Retina (tissue), 1 donor: ENCODE measurements at regions not wholly inside any gene's neighbourhood (a gene's known extent, or its start where the extent isn't known, plus 50 kb on each side); places are given as distances from the start of the nearest gene placed in this dataset.
"Not testable (repeated sequence)": the region's sequence is repeated elsewhere in the genome, so short reads cannot be mapped to it uniquely, and the experiment has no call there.

Source experiments
- DNase-seq: peaks from one replicate; pipeline ENCODE4 v3.0.0-alpha.2; 2016

DNA sequence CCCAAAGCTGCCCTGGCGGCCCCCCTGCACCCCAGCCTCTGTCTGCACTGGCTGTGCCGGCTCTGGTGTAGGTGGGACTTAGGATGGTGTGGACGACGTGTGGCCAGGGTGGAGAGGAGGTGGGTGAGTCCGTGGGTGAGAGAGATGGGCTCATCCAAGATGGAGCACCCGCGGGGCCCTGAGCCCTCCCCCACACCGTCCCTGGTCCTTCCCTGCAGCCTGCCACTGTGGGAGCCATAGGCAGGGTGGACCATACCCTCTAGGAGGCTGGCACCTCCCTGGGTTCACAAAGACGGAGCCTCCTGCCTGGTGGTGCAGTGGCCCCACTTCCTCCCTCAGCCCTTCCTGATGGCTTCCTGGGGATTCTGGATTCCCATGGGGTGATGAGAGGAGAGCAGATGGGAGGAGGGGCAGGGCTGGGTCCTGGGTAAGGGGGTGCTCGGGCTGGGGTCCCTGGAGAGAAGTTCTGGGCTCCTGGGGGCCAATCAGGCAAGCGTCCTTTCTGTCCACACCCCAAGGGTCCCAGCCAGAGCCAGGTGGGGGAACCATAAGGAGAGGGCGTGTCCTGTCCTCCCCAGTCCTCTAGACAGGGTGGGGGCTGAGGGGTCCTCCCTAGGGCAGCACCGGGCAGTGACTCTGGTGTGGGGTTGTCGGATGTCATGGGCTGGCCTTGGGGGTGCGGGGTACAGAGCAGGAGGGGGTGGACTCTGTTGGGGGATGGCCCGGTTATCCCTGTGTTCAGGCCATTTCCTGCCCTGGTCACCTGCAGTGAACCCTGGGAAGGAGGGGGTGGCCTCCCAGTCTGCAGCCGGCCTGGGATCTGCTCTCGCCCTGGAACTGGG lies 384.8 kb downstream of the TMEM121 start:
- no peak for DNase-seq

DNA sequence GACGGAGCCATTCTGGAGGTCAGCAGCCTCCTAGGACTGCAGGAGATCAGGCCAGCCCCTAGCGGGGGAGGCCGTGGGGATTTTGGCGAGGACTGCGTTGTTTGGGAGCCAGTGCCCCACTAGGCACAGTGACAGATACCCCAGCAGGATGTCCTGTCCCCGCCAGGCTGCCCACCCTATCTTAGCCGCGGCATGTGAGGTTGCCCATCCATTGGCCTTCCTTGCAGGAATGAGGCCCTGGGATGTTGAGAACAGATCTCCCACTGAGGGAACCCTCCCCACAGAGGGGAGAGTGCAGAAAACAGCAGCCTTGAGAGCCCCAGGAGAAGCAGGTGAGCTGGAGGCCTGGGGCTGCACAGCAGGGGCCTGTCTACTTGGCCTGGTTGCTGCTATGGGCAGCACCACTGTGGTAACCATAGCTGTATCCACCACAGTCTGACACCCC lies 385.5 kb downstream of the TMEM121 start:
- DNase-seq, result not testable (repeated sequence)

DNA sequence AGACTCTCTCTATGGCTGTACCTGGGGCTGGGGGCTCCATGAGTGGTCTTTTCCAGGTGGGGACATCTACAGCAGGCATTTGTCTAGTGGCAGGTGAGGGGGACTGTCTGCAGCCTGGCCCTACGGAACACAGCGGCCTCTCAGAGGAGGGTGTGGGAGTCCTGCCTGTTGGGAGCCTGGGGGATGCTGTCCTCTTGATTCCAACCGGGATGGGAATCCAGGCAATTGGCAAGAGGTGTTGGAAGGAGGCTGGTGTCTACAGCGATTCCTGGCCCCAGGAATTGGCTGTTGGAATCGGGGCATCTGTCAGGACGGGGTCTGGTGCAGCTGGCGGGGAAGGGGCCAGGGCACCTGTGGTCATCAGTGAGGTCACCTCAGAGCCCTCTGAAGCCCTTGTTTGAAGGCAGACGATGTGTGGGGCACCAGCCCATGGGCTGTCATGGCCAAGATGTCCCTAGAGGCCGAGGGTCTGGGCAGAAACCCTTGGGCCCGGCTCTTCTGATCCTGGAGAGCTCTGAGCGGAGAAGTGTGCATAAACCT lies 386.3 kb downstream of the TMEM121 start:
- no peak for DNase-seq

DNA sequence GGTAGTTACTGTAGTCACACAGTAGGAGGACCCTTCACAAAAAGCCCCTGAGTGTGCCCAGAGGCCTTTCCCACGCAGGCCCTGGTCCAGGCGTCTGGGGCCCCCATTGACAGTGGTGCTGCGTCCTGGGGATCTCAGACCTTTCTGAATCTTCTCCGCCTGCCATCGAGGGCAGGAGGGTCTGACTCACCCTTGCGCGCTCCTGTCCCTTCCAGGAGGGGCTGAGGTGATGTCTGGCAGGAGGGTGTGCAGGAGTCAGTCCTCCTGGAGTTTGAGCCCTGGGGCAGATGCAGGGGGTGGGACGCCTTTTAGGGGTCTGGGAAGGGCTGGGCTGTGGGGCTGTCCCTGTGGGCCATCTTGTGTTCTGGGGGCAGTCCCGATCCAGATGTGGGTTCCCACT lies 386.8 kb downstream of the TMEM121 start:
- DNase-seq, result no peak

DNA sequence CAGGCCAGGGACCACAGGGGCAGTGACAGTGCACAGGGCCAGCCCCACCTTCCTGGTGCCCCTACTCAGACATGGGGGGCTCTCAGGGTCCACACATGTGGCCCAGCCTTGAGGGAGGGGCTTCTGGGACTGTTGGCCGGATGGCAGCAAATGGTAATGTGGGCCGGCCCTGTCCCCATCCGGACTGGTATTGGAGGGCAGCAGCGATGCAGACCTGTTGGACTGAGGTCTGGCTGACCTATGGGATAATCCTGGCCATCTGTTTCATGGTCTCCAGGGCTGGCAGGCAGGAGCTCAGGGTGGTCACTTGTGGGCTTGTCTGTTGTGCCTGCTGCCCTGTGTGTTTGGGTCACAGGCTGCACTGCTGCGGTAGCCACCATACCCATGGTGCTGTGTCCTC lies 387.5 kb downstream of the TMEM121 start:
- DNase-seq, result no peak

DNA sequence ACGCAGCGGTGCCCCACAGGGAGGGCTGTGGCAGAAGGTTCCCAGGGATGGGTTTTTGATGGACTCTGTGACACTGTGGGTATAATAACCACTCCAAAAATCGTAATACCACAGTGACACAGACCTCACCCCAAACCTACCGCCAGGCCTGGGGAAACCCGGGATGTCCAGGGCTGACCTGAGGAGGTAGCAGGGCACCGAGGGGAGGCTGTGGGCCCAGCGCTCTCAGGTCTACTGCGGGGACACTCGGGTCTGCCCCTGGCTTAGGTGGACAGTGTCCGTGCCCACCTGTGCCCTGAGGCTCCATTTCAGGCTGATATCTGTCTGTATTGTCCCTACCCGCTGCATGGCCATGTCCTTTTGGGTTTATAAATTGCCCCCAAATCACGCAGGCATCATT lies 387.9 kb downstream of the TMEM121 start:
- DNase-seq, result not testable (repeated sequence)

DNA sequence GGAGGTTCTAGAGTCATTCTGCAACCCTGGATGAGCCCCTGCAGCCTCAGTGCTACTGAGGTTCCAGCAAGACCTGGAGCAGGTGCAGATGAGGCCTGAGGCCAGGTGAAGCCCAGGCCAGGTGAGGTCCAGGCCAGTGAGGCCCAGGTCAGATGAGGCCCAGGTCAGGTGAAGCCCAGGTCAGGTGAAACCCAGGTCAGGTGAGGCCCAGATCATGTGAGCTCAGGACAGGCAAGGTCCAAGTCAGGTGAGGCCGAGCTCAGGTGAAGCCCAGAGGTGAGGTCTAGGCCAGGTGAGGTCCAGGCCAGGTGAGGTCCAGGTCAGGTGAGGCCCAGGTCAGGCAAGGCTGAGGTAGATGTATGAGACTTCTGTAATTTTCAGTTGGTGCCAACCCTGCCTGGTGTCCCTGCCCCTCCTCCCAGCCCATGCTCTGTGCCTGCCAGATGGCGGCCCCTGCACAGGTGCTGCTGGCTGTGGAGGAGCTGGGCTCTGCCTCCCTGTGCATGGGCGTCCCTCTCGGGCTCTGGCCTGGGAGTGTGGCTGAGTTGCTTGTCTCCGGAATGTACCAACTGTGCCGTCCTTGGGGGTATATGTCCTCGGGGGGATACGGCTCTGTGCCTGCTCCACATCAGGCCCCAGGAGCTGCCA lies 388.5 kb downstream of the TMEM121 start:
- no peak for DNase-seq

DNA sequence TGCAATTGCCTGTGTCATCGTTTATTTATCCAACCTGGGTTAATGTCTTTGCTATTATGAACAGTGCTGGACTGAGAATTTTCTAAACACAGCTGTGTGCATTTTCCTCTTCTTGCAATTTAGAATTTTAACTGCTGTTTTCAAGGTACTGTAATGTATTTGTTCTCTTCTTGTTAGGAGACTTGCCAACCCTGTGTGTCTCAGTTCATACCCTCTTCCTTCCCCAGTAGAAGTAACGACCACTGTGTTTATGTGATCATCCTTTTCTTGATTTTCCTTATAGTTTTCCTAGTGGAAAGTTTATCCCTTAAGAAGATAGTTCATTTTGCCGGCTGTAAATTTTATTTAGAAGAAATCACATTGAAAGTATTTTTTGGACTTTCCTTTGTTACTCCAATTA lies 389.2 kb downstream of the TMEM121 start:
- not testable (repeated sequence) for DNase-seq

DNA sequence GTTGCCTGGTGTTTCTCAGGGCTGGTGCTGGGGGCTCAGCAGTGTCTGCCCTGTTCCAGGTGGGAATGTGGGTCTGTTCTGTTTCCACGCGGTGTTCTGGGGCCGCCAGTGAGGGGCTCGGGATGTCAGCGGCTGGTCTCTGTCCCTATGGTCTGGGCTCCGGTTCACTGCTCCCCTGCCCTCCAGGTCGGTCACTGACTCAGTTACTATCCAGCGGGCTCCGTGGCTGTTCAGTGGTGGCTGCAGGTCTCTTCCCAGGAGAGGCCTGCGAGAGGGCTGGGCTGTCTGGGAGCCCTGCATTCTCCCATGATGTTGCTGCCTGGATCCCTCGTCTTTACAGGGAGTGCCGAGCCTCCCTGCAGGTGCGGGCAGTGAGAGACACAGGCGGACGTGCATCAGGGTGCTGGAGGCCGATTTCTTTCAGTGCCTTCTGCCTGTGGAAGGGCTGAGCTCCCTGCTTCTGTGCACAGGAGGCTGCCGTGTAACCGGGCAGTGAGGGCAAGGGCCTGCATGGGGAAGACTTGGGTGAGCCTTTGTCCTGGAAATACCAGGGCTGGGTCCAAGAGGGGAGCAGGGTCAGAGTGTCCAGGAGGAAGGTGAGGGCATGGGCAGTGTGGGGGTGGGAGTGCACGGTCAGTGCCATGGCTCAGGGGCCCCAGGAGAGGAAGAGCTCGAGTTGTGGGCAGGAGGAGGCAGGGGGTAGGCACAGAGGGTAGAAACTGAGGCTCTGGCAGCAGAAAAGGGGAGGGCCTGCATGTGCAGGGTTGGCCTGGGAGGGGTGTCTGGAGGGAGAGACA lies 391.0 kb downstream of the TMEM121 start:
- not testable (repeated sequence) for DNase-seq

DNA sequence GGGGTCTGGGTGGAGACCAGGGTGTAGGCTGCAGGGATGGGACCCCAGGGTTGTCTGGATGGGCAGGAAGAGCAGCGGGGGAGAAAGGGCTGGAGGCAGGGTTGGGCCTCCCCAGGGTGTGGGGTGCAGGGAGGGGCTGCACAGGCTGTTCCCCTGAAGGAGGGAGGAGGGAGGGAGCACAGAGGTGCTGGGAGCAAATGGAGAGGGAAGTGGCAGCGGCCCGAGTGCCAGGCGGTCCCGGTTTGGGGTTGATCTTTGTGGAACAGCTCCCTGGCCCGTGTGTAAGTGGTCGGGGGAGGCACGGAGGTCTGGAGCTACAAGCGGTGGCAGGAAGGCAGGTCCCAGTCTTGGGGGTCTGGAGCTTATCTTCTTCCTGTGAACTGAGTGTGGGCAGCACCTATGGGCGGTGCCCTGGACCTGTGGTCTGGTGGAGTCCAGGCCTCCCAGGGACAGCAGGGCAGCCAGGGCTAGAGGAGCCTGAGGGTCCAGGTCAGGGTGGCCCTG lies 391.6 kb downstream of the TMEM121 start:
- DNase-seq, result no peak

DNA sequence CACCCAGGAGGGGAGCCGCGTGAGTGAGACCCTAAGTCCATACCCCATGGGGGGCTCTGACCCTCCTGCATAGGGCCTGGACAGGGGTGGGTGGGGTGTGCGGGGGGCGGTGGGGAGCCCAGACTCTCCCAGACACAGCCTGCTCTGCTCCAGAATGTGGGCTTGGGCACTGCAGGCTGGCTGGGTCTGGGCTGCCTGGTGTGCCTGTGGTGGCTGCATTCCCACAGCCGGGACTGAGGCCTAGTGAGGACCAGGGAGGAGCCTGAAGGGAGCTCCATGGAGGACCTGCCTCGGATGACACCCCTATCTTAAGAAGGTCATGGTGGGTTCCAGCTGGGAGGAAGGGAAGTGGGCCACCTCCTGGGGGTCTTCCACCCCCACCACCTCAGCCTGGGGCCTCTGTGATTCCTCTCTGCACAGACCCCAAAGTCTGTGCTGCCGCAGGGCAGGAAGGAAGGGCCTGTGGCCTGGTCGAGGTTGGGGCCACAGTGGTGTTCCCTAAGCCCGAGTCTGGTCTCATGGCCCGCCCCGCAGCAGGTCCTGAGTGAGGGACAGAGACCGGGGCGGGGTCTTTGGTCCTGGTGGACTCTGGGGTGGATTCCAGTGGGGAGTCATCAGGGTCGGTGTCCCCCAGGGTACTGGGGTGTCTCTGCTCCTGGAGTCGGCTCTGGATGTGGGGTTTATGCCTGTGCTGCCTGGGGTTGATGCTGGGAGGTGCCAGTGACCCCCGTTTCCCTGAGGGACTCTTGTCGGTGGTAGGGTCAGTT lies 392.3 kb downstream of the TMEM121 start:
- no peak for DNase-seq

DNA sequence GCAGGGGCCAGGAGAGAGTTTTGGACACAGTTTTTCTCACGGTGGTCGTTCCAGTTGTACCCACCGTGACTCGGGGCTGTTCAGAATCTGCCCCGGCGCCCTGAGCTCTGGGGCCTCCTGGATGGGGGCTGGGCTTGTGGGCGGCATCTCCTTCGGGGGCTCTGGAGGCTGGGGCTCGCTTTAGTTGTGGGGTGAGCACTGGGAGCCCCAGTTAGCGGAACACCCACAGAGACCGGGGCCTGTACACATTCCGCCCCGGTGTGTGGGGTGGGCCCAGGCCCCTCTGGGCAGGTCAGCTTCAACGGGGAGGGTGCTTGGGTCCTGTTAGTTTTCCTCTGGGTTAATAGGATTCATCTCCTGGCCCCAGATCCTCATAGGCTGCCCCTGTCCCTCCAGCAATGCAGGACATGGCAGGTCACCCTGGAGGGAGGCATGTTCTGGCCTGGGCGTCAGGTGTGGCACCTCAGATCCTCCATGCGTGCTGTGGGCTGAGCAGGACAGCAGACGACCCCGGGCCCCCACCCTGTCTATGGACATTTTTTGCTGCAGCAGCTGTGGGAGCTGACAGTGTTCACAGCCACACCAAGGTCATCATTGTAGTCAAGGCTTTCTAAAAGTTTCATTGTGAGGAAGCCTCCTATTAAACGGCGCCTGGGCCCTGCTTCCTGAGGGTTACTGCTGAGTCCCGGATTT lies 393.2 kb downstream of the TMEM121 start:
- no peak for DNase-seq

DNA sequence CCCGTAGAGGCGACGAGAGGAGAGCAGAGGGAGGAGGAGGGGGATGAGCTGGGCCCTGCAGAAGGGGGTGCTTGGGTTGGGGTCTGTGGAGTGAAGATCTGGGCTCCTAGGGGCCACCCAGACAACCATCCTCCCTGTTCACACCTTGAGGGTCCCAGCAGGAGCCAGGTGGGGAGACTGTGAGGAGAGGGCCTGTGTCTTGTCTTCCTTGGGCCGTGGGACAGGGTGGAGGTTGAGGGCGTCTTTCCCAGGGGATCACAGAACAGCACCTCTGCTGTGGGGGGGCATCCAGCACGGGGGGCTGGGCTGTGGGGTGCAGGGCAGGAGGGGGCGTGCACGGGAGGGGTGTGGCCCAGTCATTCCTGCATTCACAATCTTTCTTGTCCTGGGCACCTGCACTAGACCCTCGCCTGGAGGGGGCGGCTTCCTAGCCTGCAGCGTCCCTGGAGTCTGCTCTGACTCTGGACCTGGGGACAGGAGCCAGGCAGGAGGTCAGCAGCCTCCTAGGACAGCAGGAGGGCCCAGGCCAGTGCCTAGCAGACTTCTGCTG lies 393.8 kb downstream of the TMEM121 start:
- DNase-seq, result not testable (repeated sequence)

DNA sequence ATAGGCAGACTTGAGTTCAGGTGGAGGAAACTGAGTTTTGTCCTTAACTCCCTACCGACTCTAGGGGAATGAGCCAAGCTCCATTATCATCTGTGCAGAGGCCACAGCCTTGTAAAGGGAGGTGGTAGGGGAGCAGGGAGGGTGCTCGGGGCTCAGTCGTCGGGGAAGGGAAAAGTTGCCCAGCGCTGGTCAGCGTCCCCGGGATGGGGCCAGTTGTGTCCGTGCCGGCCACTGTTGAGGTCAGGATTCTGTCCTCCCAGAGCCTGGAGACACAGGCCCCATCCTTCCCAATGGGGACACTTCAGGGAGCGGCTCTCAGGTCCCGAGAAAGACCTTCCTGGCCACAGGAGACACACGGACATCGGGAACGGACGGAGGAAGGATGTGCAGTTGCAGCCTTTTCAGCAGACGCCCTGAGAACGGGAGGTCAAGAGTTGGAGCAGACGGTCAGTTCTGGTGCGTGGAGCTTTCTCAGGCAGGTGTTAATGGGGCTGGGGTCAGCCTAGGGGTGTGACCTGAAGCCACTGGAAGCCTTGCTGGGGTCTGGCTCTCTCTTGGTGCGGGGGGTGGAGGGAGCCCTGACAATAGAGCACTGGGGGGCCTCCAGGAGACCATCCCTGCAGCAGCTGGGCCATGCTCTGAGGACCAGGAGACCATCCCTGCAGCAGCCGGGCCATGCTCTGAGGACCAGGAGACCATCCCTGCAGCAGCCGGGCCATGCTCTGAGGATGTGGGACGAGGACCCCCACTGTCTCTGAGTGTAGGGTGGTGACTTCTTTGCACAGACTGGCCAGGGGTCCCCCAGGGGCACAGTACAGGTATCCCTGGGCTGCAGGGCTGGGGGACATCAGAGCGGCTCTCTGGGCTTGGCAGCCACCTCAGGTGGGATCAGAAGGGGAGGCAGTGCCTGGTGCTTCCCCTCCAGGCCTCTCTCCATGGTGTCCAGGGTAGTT lies 394.7 kb downstream of the TMEM121 start:
- DNase-seq, result not testable (repeated sequence)

DNA sequence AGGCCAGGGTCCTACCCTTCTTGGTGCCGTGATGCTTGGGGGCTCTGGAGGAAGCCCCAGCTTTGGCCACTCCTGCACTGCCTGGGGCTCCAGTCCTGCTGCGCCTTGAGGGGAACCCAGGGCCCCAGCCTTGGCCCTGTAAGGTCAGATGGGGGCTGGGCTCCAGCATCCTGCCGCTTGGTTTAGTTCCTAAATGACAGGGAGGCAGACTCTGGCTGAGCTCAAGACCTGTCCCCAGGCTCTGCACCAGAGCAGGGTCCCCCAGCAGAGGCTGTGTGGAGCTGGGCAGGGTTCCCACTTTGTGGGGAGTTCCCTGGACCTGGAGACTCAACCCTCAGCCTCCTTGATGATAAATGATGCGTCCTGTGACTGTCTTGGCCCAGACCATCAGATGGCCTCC lies 395.4 kb downstream of the TMEM121 start:
- not testable (repeated sequence) for DNase-seq

DNA sequence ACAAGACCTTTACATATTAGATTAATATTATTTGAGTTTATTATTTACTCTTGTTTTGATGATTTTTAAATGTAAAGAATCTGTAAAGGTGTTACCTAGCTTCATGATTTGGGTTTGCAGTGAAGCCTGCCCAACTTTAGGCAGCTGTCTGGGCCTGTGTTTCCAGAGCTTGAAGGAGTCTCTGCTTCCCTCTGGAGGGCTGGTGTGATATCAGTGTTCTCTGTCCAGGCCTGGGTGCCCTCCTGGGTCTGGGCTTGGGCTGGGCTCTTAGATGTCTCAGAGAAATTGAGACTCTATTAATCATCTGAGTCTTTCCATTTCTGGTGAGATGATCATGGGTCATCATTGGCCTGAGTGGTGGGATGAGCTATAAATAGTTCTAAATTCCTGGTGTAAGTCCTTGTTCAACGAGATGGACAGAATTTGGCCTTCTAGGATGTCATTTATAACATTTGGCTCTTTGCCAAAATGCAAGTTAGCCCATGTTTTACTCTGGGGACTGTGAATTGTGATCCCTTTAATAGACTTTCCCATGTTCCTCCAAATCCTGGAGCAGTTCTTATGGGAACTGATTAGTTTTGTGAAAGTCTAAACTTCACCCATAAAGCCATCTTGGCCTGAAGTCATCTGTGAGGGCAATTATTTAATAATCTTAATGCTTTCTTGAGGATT lies 397.3 kb downstream of the TMEM121 start:
- not testable (repeated sequence) for DNase-seq

DNA sequence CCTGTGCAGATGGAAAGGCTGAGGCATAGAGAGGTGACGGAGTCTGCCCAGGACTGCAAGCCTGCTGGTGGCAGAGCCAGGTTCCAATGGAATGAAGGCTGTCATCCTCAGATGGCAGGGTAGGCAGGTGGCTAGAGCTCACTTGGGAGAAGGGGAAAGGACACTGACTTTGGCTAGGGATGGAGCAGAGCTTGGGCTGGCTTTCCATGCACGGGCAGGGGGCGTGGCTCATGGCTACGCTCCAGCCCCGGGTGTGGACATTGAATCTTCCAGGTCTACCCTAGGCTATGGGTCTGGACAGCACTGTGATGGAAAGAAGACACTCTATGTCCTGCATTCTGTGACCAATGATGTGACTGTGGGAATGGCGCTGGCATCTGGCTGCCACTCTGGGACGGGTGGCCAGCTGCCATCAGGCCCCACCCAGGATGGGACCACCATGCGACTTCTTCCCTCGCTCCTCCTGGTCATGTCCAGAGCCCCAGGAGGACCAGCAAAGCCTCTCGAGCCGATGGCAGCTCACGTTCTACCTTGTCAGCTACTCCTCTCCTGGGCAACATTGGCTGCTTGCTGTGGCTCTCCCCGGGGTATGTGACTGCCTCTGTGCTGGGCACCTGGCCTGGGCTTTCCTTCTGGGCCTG lies 398.7 kb downstream of the TMEM121 start:
- no peak for DNase-seq

DNA sequence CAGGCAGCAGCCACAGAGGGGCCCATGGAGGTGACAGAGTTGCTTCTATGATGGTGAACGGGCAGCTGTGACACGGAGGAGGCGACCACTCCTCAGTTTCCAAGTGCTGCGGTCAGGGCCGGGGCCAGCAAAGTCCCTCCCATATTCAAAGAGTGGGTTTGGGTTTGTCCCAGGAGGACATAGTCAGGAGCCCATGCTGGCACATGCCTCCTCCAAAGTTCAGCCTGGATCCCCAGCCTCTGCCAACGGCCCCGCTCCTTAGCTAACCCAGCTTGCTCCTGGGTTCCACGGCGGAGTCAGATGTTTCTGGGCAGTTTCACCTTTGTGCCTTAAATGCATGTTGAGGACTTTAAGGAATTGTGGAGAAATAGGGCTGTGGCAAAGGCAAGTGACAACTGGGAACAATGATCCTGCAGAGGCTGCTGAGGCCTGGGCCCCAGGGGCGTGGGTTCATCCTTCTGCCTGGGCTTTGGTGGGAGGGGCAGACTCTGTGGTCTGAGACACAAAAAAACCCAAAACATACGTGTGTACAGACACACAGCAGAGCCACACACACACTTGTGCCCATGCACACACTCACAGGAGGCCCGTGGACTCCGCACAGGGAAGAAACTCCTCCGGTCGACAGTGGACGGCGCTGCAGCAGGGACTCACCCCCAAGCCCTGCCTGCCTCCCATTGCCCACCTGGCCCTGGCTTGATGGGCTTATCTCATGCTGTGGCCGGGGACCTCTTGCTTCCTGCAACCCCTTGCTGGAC lies 399.4 kb downstream of the TMEM121 start:
- no peak for DNase-seq
